ENCODE measurements at regions not wholly inside any gene's neighbourhood (a gene's known extent, or its start where the extent isn't known, plus 50 kb on each side); places are given as distances from the start of the nearest gene placed in this dataset.

GRCh38 chr1:5711956-5712645, 280.1 kb downstream of the NPHP4 start:
- no peak for DNase-seq

- DNase-seq: no peak
These were observed 281.1 kb downstream of the NPHP4 start for GRCh38 chr1:5711079-5711478.

- DNase-seq: peak; percentile 18
These were observed 282.2 kb downstream of the NPHP4 start for GRCh38 chr1:5709976-5710375.

GRCh38 chr1:5709461-5709975, 282.7 kb downstream of the NPHP4 start:
- no peak for DNase-seq

GRCh38 chr1:5708346-5709245, 283.6 kb downstream of the NPHP4 start:
- no peak for DNase-seq

- DNase-seq: no peak
These were observed 284.5 kb downstream of the NPHP4 start for GRCh38 chr1:5707566-5708345.

- no peak for DNase-seq
These were observed 286.0 kb downstream of the NPHP4 start for GRCh38 chr1:5706239-5706638.

GRCh38 chr1:5705751-5706150, 286.5 kb downstream of the NPHP4 start:
- no peak for DNase-seq

- DNase-seq: no peak
These were observed 287.4 kb downstream of the NPHP4 start for GRCh38 chr1:5704561-5705514.

- DNase-seq: no peak
These were observed 290.6 kb downstream of the NPHP4 start for GRCh38 chr1:5701642-5702041.

GRCh38 chr1:5693568-5693967, 298.7 kb downstream of the NPHP4 start:
- no peak for DNase-seq

- no peak for DNase-seq
These were observed 299.6 kb downstream of the NPHP4 start for GRCh38 chr1:5692664-5693063.

- DNase-seq: no peak
These were observed 300.3 kb downstream of the NPHP4 start for GRCh38 chr1:5691795-5692509.

- no peak for DNase-seq
These were observed 301.3 kb downstream of the NPHP4 start for GRCh38 chr1:5690898-5691297.

GRCh38 chr1:5690291-5690690, 301.9 kb downstream of the NPHP4 start:
- no peak for DNase-seq

GRCh38 chr1:5688081-5689077, 303.8 kb downstream of the NPHP4 start:
- no peak for DNase-seq

GRCh38 chr1:5686925-5687706, 305.1 kb downstream of the NPHP4 start:
- no peak for DNase-seq

GRCh38 chr1:5686195-5686594, 306.0 kb downstream of the NPHP4 start:
- DNase-seq: no peak

- DNase-seq: no peak
These were observed 306.7 kb downstream of the NPHP4 start for GRCh38 chr1:5685446-5686040.

All from hematopoietic multipotent progenitor cell treated with erythropoietin and hydrocortisone succinate and interleukin-3 and kit ligand, for 4 days (in vitro differentiated cells).